ENCODE measurements at regions not wholly inside any gene's neighbourhood (a gene's known extent, or its start where the extent isn't known, plus 50 kb on each side); places are given as distances from the start of the nearest gene placed in this dataset.

- TF ChIP-seq CTCF (IDR thresholded peaks at IDR 0.05): no peak
- no peak for TF ChIP-seq POLR2AphosphoS5 (IDR thresholded peaks at IDR 0.05)
- TF ChIP-seq POLR2A (IDR thresholded peaks at IDR 0.05): no peak
- TF ChIP-seq EP300 (IDR thresholded peaks at IDR 0.05): no peak
Measured at GRCh38 chr2:142531377-142531776, 346.1 kb upstream of the KYNU start.

Measured in upper lobe of left lung (tissue), 4 donors.